ENCODE measurements at regions not wholly inside any gene's neighbourhood (a gene's known extent, or its start where the extent isn't known, plus 50 kb on each side); places are given as distances from the start of the nearest gene placed in this dataset.

- no peak for DNase-seq
Measured at GRCh38 chr18:41207706-41208105, 747.3 kb upstream of the PIK3C3 start.

- DNase-seq: no peak
Measured at GRCh38 chr18:41206341-41206830, 748.6 kb upstream of the PIK3C3 start.

- DNase-seq: no peak
Measured at GRCh38 chr18:41199212-41199611, 755.8 kb upstream of the PIK3C3 start.

DNA sequence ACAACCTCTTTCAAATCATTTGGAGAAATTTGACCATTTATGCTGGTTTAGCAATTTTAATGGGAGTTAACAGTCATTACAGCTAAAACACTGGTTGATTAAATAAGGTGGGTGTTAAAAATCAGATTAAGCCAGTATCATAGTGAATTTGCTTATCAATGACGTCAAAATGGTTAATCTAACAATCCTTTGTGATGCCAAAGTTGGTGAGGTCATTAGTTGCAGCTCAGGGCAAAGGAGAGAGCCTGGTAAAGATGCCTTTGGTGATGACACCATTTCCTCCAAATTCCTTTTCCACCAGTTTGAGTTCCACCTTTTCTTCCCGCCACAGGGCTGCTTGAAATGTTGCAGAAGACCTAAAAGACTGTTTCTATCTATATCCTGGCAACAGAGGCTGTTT lies 757.1 kb upstream of the PIK3C3 start:
- DNase-seq: peak; percentile 11

DNA sequence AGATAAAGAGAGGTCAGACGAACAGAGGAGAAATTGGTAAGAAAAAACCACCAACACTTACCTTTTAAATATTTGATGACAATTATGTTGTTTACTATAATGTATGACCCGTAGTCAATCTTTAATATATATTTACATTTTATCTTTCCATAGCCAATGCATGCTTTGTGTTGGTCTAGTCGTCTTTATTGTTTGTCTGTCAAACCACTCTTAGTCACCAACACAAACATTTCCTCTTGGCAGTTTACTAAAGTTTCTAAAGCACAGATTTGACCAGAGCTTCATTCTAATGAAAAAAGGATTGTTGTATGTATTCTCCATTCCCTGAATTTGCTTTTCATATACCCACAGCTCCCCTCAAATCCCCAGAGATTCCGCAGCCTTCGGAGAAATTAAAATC lies 784.7 kb upstream of the PIK3C3 start:
- no peak for DNase-seq

DNA sequence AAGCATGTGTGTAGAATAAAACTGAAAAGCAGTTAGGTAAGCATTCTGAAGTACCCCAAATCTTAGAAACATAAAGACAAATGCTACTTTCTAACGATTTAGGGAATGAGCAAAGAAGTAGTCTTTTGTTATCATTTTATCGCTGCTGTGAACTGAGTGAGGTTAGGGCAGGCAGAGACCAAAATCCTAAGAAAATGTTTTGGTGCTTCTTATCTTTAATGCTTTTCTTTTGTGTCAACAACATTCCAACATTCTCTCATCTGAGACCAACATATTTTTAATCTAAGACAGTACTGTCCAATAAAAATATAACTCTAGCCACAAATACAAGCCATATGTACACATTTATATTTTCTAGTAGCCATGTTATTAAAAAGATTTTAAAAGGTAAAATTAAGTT lies 789.4 kb upstream of the PIK3C3 start:
- no peak for DNase-seq

DNA sequence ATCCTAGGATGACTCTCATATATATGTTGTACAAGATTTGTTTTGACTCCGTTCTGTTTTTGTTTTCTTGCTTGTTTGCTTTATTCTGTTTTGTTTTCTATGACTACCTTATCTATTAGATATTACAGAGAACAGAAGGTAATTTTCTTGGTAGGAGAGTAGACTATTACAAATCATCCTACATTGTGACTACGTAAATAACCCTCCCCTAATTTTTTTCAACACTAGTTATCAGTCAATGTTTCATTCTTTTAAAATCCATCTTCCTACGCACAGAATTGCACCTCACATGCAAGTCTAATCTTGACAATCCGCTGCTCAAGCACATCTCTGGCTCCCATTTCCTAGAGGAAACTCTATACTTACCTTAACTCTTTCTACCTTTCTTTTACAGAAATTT lies 792.3 kb upstream of the PIK3C3 start:
- DNase-seq: no peak

GRCh38 chr18:41162191-41162590 lies 792.8 kb upstream of the PIK3C3 start:
- DNase-seq: no peak

DNA sequence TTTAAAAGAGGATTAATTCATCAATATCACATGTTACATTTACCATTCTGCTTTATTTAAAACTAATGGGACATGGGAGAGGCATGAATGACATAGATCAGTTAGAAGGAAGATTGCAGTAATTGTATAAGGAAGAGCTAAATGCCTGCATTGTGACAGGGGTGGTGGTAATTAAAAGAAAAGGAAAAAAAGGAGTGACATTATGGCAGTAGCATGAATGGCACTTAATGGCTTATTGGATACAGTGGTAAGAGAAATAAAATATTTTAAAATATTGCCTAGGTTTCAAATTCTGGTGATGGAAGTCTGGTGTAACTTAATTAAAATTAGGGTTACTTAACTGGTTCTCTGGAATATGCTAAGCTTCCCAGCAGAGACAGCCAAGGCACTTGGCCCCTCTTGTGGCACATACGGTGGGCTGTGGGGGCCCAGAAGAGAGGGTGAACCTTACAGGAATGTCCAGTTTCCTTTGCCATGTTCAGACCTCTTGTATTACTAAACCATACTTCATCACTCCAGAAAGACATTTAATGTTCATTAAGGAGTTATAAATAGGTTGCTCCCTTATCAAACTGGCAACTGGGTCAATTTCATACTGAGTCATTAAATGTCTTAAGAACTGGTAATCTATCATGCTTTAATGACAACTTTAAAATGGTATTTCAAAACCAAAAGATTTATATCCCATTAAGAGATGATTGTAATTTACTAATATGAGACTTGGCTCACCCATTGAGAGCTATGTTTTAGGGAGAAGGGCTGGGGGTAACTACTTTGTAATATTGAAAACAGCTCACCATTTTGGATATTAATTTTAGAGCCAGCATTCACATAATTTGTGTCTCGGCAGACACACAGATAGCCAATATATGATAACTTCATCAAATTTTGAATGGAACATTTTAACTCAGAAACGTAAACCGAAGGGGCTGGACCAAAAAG lies 798.9 kb upstream of the PIK3C3 start:
- no peak for DNase-seq

- no peak for DNase-seq
Measured at GRCh38 chr18:41155025-41155424, 800.0 kb upstream of the PIK3C3 start.

DNA sequence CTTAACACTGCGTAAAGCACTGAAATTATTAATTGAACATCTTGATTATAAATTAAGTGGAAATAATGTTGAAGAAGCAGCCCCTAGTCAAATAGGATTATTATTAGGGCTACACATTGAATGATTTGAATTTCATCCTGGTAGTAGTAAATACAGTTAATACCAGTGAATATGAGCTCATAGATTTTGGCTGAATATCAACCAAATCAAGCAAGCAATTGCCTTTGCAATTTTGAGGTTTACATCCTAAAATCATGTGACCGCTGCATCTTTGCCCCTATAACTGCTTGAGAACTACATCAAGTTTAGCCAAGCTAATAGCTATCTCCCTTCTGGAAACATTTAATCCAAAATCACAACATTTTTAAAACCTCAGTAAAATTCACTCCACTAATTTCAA lies 801.2 kb upstream of the PIK3C3 start:
- no peak for DNase-seq

DNA sequence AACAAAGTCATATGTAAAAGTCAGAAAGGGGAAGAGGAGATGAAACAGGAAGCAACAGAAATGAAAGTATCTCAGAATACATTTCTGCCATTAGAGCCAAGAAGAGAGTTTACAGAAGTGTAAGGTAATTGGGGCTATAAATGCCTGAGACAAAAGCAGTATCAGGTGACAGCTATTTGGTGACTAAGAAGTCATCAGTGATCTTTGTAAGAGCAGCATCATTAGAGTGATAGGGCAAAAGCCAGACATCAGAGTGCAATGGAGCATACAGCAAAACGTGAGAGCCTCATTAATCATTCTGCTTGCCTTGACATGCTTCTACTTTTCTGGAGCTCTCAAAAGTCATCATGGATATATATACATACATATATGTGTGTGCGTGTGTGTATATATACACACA lies 804.7 kb upstream of the PIK3C3 start:
- no peak for DNase-seq

DNA sequence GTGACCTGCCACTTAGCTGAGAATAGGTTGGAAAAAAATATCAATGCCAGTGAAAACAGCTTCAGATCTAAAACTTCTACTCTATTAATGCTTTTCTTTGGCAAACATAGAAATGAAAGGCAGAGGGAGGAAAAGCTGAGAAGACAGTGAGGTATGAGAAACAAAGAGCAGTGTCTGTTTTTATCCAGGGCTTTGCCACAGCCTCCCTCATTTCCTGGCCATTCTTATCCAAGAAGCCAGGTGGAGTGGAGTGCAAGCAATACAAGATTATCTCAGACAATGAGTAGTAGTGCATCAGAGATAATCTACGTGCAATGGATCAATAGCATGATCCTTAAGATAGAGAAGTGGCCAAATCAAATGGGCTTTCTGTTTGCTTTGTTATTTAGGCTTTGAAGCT lies 808.7 kb upstream of the PIK3C3 start:
- DNase-seq: no peak

DNA sequence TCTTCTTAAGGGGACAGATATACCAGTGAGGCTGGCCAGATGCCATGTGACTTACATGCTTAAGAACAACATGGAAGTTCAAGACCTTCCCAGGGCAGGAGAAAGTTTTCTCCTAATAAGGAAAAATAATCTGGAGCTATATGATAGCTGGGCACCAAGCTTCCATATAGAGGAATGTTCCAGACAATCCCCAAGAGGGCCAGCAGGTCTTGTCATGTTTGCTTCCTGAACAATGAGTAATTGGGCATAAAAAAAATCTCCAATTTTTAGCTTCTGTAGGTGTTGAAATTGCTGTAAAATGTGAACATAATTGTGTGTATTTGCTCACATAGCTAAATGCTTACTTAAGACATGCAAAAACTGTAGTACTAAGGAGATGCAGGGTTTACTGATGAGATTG lies 809.5 kb upstream of the PIK3C3 start:
- DNase-seq: no peak

- no peak for DNase-seq
Measured at GRCh38 chr18:41144441-41144840, 810.6 kb upstream of the PIK3C3 start.

DNA sequence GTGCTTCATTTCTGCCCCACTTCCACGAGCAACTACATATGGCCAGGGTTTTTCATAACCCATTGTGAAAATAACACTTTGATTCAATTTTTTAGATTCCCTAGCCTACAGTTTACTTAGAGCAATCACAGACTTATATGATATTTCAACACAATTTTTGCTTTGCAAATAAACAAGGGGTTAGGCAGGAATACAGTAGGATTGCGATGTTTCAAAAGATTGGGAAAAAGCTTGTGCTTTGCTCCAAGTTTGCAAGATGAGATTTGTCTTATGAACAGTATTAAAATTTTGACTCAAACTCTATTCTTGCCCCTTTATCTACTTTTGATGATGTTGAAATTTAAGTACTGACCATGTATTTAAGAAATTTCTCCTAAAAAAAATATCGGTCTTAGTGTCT lies 814.5 kb upstream of the PIK3C3 start:
- DNase-seq: no peak

DNA sequence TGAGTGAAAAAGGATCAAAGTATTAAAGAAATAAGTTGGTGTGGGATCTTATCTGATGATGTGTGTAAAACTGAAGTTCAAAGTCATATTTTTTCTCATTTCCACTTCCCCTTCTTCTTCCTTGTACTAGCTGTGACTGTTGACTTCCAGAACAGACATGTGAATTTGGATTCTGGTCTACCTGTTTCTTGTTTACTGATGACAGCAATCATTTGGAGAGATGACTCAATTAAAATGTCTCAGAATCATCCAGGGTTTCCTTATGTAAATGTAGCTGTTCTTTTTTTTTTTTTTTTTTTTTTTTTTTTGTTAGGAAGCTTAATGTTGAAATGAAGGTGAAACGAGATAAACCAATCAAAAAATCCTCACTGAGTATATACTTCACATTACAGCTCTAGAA lies 819.9 kb upstream of the PIK3C3 start:
- no peak for DNase-seq

DNA sequence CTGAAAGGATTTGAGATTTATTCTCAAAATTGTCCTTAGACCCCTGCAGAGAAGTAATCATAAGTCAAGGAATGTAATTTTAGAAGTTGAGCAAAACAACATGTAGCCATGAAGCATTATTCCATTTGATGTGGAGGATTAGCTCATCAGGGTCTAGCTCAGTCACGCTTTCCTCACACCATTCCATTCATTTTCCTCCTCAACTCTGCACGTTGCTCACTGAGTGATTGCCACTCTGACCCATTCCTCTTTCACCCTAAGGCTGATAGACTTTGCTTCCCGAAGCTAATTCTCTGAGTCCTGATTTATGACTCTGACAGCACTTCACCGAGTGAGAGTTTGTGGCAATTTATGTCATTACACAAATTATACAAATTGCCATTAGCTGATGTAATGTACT lies 820.6 kb upstream of the PIK3C3 start:
- DNase-seq: peak; percentile 14

GRCh38 chr18:41131050-41131449 lies 824.0 kb upstream of the PIK3C3 start:
- DNase-seq: no peak

- peak; percentile 32 for DNase-seq
Measured at GRCh38 chr18:41128545-41128944, 826.5 kb upstream of the PIK3C3 start.

GRCh38 chr18:41128126-41128525 lies 826.9 kb upstream of the PIK3C3 start:
- DNase-seq: no peak

DNA sequence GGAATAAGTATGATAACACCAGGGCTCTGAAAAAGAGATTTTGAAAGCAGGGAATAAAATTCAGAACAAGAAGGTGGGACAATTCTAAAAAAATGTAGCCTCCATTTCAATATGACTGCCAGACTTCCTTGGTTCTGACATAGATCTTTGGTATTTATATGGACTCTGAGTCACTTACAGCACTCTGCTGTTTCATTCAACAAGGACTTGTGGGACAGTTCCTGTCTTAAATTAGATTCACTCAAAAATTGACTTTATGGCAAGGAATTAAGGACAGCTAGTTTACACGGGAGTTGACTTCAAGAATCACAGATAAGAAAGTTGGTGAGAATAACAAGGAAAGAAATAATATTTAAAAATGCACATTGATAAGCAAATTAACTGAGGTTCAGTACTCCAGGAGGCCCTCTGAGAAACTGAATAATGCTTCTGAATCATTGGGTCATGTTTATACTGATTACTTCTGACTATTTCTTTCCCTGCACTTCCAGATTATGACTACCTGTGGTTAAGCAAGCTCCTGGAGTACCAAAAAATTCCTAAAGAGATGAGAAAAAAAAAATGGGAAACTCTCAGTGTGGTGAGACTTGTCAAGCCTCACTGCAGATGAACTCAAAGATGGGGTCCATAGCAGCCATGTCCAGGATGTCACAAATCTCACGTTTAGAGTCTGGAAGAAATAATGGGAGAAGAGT lies 828.3 kb upstream of the PIK3C3 start:
- DNase-seq: peak; percentile 53

GRCh38 chr18:41121116-41121826 lies 833.8 kb upstream of the PIK3C3 start:
- peak; percentile 7 for DNase-seq

DNA sequence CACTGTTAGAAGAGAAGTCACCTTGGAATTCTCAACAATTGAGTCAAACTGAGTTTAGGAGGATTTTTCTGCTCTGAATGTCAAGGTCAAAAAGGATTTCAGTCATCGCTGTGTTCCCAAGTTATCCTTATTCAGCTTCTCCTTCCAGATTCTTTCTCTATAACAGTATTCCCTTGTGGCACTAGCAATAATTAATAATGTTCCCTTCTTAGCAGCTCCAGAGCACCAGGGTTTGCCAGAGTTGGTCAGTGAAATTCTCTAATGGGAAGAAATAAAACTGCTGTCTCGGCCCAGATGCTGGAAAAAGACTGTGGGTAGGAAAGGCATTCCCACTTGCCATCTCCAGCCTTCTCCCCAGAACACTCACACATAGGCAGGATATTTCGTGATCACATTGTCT lies 836.0 kb upstream of the PIK3C3 start:
- DNase-seq: no peak
